GM18870 (cell line): ENCODE measurements at regions not wholly inside any gene's neighbourhood (a gene's known extent, or its start where the extent isn't known, plus 50 kb on each side); places are given as distances from the start of the nearest gene placed in this dataset.

Experiments
- ATAC-seq: cut with Tn5 transposase; IDR thresholded peaks from one replicate; pipeline ENCODE4 v1.9.1; 2021; ENCODE audit warnings: moderate library complexity; ENCODE audit not compliant: unreplicated experiment

- no peak for ATAC-seq
These were observed 236.9 kb downstream of the NSG2 start for GRCh38 chr5:174282391-174282790.

GRCh38 chr5:174283211-174284005 is 237.9 kb downstream of the NSG2 start:
- ATAC-seq, result no peak

DNA sequence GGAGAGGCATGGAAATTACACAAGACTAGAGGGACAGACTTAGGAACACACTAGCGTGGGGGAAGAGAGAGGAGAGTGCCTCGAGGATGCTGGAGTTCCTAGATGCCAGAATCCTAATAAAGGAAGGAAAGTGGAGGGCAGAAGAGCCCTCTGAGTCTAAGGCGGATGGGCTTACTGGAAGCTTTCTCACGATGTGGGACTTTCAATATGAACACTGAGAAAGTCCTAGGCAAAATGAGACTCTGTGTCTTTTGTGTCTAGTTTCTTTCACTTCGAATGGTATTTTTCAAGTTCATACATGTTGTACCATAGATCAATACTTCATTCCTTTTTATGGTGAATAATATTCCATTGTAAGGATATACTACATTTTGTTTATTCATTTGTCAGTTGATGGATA is 239.4 kb downstream of the NSG2 start:
- no peak for ATAC-seq

DNA sequence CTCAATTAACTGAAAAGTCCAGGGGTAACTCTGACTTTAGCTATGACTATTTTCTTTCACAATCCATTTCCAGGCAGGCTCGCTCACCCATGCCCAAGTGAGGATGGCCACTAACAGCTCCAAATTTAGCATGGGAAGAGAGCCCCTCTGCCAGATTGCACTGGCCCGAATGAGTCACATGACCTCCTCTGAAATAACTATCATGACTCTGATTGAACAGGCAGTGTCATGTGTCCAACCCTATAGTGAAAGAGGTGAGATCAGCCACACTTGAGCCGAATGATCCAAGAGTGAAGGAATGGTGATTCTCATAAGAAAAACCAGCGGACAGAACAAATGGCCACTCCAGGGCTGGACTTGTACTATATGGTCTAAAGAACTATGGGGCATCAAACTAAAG is 242.3 kb downstream of the NSG2 start:
- ATAC-seq, result no peak

GRCh38 chr5:174288439-174288838 is 242.9 kb downstream of the NSG2 start:
- no peak for ATAC-seq

GRCh38 chr5:174291162-174291561 is 245.7 kb downstream of the NSG2 start:
- ATAC-seq, result no peak

DNA sequence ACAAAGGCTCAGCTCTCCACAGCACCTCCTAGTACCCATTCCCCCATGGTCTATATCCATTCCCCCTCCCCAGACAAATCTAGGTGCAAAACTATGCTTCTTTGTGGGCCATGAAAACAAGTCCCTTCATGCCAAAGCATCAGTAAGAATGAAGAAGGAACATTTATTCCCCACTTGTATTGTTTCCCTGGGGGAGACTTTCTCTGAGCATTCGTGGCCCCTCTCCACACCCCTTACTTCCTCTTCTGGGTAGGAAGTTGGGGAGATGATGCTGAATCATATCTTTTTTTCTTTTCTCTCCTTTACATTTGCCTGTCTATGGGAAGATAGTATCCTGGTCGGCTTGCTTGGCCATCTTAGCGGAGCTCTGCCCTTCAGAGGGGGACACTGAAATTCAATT is 246.8 kb downstream of the NSG2 start:
- ATAC-seq, result no peak

DNA sequence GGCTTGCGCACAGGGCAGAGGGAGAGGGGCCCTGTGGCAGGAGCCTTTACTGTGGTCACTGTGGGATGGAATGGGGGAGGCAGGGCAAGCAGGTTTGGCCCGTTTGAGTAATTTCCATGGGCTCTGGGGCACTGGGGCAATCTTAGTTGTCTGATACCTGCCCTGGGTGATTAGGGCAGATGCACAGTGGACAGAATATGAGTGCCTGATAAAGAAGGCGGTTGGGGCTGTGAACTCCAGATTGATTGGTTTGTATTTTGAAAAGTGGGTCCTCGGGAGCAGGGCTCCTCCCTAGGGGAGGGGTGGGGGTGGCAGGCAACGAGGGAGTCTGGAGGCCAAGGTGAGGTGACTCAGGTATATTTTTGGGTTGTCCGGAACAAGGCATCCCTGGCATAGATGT is 247.5 kb downstream of the NSG2 start:
- ATAC-seq, result no peak

GRCh38 chr5:174293481-174293880 is 248.0 kb downstream of the NSG2 start:
- no peak for ATAC-seq

DNA sequence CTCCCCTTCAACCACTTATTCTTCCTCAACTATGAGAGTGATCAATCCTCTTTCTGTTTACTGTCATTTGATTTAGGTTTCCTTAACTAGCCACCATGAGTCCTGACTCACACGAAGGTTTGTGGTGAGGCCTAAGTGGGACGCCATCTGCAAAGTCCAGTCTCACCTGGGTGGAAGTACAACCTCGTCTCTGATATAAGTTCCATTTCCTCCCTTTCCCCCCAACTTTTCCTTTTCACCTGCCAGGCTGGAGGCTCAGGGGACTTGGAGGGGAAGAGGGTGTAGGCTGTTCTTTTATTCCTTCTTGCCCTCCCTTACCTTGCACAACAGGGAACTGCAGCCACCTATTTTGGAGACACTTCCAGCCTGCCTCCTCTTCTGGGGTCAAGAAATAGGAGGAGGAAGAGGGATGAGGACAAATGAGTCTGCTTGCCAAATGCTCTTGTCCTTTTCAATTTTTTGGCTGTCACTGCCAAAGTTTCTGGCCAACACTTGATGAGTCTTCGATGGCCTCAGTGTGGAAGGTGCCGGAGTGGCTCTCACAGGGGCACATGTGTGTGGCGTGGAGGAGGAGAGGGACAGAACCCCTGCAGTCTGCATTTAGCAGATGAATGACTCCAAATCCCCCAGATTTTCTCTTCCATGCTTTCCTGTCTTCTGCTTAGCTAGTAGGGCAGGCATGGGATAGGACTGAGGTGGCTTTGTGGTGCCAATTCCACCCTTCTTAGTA is 249.6 kb downstream of the NSG2 start:
- no peak for ATAC-seq

- ATAC-seq, result no peak
These were observed 250.4 kb downstream of the NSG2 start for GRCh38 chr5:174295702-174296436.

DNA sequence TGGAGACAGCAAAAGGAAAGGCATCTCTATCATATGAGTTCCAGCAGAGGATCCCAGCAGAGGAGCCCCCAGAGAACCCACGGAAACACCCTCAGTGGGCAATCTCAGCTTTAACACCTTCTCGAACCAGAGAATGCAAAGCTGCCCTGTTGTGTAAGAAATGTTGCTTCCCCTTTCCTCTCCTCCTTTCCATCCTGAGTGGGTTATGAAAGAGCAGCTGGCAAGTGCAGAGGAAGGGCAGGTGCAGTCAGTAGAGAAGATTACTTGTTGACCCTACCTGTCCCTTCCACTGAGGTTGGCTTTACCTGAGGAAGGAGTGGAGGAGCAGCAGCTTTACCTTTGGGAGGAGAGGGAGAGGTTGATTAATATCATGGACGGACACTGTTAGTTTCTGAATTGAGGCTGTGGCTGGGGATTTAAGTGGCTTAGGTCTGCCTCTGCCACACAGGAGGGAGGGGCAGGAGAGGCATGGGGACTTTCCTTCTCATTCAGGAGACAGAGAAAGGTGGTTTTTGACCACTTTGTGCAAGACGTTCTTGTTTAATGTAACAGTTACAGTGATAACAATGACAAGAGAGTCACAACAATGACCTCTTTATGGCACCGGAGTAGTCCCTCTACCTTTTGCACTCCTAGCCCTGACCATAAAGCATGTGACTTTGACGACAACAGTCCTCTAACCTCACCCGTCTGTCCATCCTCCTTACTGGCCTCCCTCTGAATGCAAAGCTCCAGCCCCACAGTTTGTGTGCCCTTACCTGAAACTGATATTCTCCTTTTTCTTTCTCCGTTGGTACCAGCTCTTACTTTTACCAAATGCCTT is 254.8 kb downstream of the NSG2 start:
- ATAC-seq, result no peak

GRCh38 chr5:174300941-174301761 is 255.6 kb downstream of the NSG2 start:
- ATAC-seq, result no peak

DNA sequence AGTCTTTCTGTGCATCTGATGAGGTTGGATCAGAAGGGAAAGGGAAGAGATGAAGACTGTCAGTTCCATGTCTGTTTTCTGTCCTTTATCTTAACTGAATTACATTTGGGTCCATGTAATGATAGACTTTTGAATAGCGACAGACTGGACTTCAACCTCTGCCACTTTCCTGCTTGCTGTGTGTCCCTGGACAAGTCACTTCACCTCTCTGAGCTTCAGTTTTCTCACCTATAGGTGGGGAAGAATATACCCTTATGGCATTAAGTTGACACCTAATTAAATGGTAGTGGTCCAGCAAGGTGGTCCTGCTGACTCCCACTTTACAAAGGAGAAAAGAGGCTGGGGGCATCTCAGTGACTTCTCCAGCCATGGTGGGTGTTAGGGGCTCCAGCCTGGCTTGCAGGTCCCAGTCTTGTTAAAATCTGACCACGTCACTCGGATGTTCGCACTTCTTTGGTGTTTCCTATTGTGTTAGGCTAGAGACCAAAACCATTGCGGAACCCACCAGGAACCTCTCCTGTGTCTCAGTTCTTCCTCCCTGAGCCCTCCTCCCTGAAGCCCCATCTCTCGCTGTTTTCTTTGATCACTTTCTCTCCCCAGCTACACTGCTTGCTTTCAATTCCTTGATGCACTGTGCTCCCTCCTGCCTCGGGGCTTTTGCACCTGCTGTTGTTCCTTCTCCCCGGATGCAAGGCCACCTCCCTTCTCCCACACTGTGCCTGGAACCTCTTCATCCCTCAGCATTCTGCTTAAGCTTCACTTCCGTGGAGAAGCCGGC is 256.5 kb downstream of the NSG2 start:
- no peak for ATAC-seq

GRCh38 chr5:174303035-174303434 is 257.5 kb downstream of the NSG2 start:
- ATAC-seq, result no peak

DNA sequence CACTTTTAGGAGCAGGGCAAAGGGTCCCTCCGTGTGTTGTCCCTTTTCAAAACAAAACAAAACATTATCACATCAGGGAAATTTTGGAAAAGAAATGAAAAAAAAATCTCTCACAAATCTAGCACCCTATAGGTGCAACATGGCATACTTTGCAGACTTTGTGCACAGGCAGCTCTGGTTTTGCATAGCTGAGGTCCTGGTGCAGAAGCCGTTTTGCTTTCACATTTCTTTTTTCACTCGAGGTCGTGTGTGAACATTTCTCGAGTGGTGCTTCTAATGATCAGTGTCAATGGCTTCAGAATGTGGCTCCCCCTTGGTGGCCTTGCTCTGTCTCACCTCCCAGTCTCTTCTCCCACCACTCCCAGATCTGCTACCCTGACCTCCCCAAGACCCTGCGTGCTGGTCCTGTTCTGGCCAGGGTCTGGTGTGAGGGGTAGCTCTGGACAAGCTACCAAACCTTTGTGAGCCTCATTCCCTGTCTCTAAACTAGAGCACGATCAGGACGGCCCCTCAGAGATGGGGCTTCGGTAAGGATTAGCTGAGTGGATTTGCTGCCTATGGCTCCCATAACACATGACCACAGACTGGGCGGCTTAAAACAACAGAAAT is 258.0 kb downstream of the NSG2 start:
- ATAC-seq, result no peak

DNA sequence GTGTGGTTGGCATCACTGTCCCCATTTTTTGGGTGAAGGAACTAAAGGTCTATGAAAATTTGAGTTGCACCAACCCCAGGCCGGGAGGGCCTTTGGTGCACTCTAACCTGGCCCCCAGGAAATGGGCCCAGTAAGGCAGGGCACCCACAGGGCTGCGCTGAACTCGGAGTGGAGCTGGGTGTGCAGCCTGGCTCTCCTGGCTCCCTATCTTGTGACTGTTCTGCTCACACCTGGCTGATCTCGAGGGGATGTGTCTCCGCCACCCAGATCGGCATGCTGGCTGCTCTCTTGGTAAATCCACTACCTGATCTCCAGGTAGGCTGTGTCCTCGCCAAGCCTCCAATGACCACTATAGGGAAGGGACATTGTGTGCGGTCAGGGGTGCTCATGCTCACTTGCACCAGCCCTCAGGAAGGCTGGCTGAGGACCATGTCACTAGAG is 259.8 kb downstream of the NSG2 start:
- ATAC-seq, result no peak

DNA sequence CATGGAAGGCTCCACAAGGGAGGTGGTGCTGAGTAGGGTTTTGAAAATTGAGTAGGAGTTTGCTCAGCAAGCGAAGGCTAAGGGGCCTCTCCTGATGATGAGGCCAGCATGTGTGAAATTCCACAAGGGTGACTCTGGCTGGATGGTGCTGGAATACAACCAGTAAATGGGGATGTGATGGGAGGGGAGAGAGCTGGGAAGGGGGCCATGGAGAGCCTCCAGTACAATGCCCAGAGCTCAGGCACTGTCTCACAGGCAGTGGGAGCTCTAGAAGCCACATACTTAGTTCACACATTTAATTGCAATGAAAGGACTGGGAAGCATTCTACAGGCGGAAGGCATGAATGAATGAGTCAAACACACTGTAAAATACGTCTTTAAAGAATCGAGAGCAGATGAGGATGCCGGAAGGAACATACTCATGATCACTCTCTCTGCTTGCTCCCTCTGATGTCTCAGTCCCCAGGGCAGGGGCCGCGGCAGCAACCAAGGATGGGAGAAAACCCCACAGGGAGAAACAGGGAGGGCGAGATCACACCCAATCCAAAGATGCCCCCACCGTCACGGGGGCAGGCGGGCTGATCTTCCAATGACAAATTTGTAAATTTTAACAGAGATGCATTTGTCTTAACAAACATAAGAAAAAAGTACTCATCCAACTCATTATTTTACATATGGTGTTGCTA is 261.0 kb downstream of the NSG2 start:
- ATAC-seq, result no peak
